Body of pancreas (tissue), 4 donors: ENCODE measurements at regions not wholly inside any gene's neighbourhood (a gene's known extent, or its start where the extent isn't known, plus 50 kb on each side); places are given as distances from the start of the nearest gene placed in this dataset.

Experiments
- ATAC-seq: fragments of 150-250 bp; one replicate; pipeline ENCODE4 v1.9.1; 2016
- DNase-seq, 4 donors: peaks; one replicate each; pipeline ENCODE4 v3.0.0-alpha.2; 2019
- H3K27ac ChIP-seq, 4 donors: fragments of 200-600 bp; sonication (generic); 1 replicate in 3 of 4; 2 replicates in 1 of 4; pipeline versions ENCODE4 v1.5.1 to v1.6.1; 2016 to 2019; ENCODE audit warnings: mild to moderate bottlenecking in 1 of 4, mixed read lengths in 1 of 4, moderate library complexity in 1 of 4
- H3K27me3 ChIP-seq, 2 donors: fragments of 200-600 bp; sonication (generic); one replicate each; pipeline ENCODE4 v1.6.0; 2016; ENCODE audit warnings: mild to moderate bottlenecking in 1 of 2
- H3K36me3 ChIP-seq, 2 donors: fragments of 200-600 bp; sonication (generic); replicated peaks in 1 of 2; 2 replicates each; pipeline ENCODE4 v1.5.1; 2016; ENCODE audit warnings: low read depth in 2 of 2; ENCODE audit not compliant: insufficient read depth in 1 of 2
- H3K4me1 ChIP-seq: fragments of 200-600 bp; sonication (generic); one replicate; pipeline ENCODE4 v1.6.0; 2016
- H3K4me3 ChIP-seq, 2 donors: fragments of 200-600 bp; sonication (generic); 1 replicate in 1 of 2; 2 replicates in 1 of 2; pipeline ENCODE4 v1.5.1; 2016 to 2019
- H3K9me3 ChIP-seq, 3 donors: fragments of 200-600 bp; sonication (generic); 1 replicate in 2 of 3; 2 replicates in 1 of 3; pipeline ENCODE4 v1.5.1; 2016
- CTCF ChIP-seq, 7 experiments: fragments of 450-650 bp in 4 of 7; fragments of 200-600 bp in 3 of 7; sonication (generic) in 3 of 7; IDR thresholded peaks; one replicate each; pipeline ENCODE4 v1.5.1; 2016 to 2019; ENCODE audit warnings: antibody characterized with exemption in 7 of 7
- POLR2A ChIP-seq, 3 donors: fragments of 450-650 bp; IDR thresholded peaks; one replicate each; pipeline ENCODE4 v1.6.1; 2016; ENCODE audit warnings: antibody characterized with exemption in 3 of 3, mild to moderate bottlenecking in 2 of 3
- WGBS, 2 donors: methylation state at CpG; one replicate each; pipeline ENCODE4 v1.1.5; 2017; 5-methylcytosine and 5-hydroxymethylcytosine counted together
- intact Hi-C: fragments of 100-400 bp; cut with DNase I; formaldehyde crosslinking; loops from one replicate; pipeline ENCODE4 v1.15.1; 2023

- H3K9me3 ChIP-seq, result no peaks in the 10 kb centered on the region
- intact Hi-C loops, result no loop called here
- no peak for DNase-seq
Measured at GRCh38 chr20:54744097-54744496, 268.7 kb downstream of the DOK5 start.

GRCh38 chr20:54742193-54742592 is 266.8 kb downstream of the DOK5 start:
- Histone ChIP-seq H3K36me3 (no peaks in the 10 kb centered on the region), H3K27me3 (no peaks in the 10 kb centered on the region), H3K27ac (no peak overlapping the region), H3K4me1 (no peaks in the 10 kb centered on the region), H3K9me3 (no peaks in the 10 kb centered on the region), H3K4me3 (no peak overlapping the region)
- no peak for DNase-seq
- TF ChIP-seq CTCF (IDR thresholded peaks at IDR 0.05) (no peak), POLR2A (IDR thresholded peaks at IDR 0.05) (no peak)
- intact Hi-C loops, result no loop called here
- WGBS, 2 donors, result 82 to 89% methylated on average over 1 of the region's 1 CpG
- ATAC-seq, result no peak

More at GRCh38 chr20:54744097-54744496, 268.7 kb downstream of the DOK5 start:
- Histone ChIP-seq H3K36me3 (no peaks in the 10 kb centered on the region), H3K4me1 (no peaks in the 10 kb centered on the region), H3K27me3 (no peaks in the 10 kb centered on the region), H3K4me3 (no peak overlapping the region), H3K27ac (no peak overlapping the region)
- ATAC-seq, result no peak
- 79 to 91% methylated on average over 2 of the region's 2 CpGs for WGBS, 2 donors
- TF ChIP-seq CTCF (IDR thresholded peaks at IDR 0.05), result no peak
- no peak for TF ChIP-seq POLR2A (IDR thresholded peaks at IDR 0.05)

GRCh38 chr20:54736421-54736820 is 261.0 kb downstream of the DOK5 start:
- 91% methylated on average over 4 of the region's 4 CpGs for WGBS, 2 donors
- H3K36me3 ChIP-seq, result no peaks in the 10 kb centered on the region
- intact Hi-C loops, result no loop called here
- no peak overlapping the region for H3K4me3 ChIP-seq
- TF ChIP-seq POLR2A (IDR thresholded peaks at IDR 0.05) (no peak), CTCF (IDR thresholded peaks at IDR 0.05) (no peak)
- no peak overlapping the region for H3K27ac ChIP-seq
- ATAC-seq, result no peak
- H3K4me1 ChIP-seq, result no peaks in the 10 kb centered on the region
- no peaks in the 10 kb centered on the region for H3K27me3 ChIP-seq
- H3K9me3 ChIP-seq, result no peaks in the 10 kb centered on the region
- DNase-seq, result no peak

- Histone ChIP-seq H3K36me3 (no peaks in the 10 kb centered on the region), H3K9me3 (no peaks in the 10 kb centered on the region), H3K4me1 (no peaks in the 10 kb centered on the region), H3K4me3 (no peak overlapping the region), H3K27ac (no peak overlapping the region), H3K27me3 (no peaks in the 10 kb centered on the region)
- intact Hi-C loops, result no loop called here
- no peak for DNase-seq
- TF ChIP-seq POLR2A (IDR thresholded peaks at IDR 0.05) (no peak), CTCF (IDR thresholded peaks at IDR 0.05) (no peak)
- no peak for ATAC-seq
Measured at GRCh38 chr20:54733687-54734086, 258.3 kb downstream of the DOK5 start.

GRCh38 chr20:54727490-54727889 is 252.1 kb downstream of the DOK5 start:
- no peak for TF ChIP-seq CTCF (IDR thresholded peaks at IDR 0.05)
- TF ChIP-seq POLR2A (IDR thresholded peaks at IDR 0.05), result no peak
- H3K4me1 ChIP-seq, result no peaks in the 10 kb centered on the region
- no peak for DNase-seq
- H3K36me3 ChIP-seq, result no peaks in the 10 kb centered on the region
- no peaks in the 10 kb centered on the region for H3K27me3 ChIP-seq
- H3K9me3 ChIP-seq, result no peaks in the 10 kb centered on the region
- intact Hi-C loops, result loop anchor here (5.0 kb wide), 1 partner anchor 40 kb away; no protein-coding TSS in a partner anchor
- H3K27ac ChIP-seq, result no peak overlapping the region
- no peak for ATAC-seq
- H3K4me3 ChIP-seq, result no peak overlapping the region
- WGBS, 2 donors, result 59 to 63% methylated on average over 4 of the region's 4 CpGs
